Muscle layer of duodenum (tissue), 2 donors: ENCODE measurements at regions not wholly inside any gene's neighbourhood (a gene's known extent, or its start where the extent isn't known, plus 50 kb on each side); places are given as distances from the start of the nearest gene placed in this dataset.
"Not testable (repeated sequence)": the region's sequence is repeated elsewhere in the genome, so short reads cannot be mapped to it uniquely, and the experiment has no call there.

Source experiments
- H3K27ac ChIP-seq: one replicate; pipeline ENCODE4 v1.7.0; 2013; ENCODE audit warnings: mild to moderate bottlenecking, low read length
- H3K27me3 ChIP-seq: one replicate; pipeline ENCODE4 v1.7.0; 2013; ENCODE audit warnings: low read depth, mild to moderate bottlenecking, control low read depth, low read length
- H3K36me3 ChIP-seq, 2 donors: one replicate each; pipeline ENCODE4 v1.7.0; 2013; ENCODE audit warnings: low read length in 2 of 2, control low read depth in 1 of 2, mild to moderate bottlenecking in 1 of 2; ENCODE audit not compliant: insufficient read depth in 2 of 2, control insufficient read depth in 1 of 2
- H3K4me1 ChIP-seq, 2 donors: one replicate each; pipeline ENCODE4 v1.7.0; 2013; ENCODE audit warnings: low read length in 2 of 2, mild to moderate bottlenecking in 2 of 2, control low read depth in 1 of 2, moderate library complexity in 1 of 2; ENCODE audit not compliant: insufficient read depth in 2 of 2, control insufficient read depth in 1 of 2
- H3K4me3 ChIP-seq, 2 donors: one replicate each; pipeline ENCODE4 v1.7.0; 2013; ENCODE audit warnings: low read length in 2 of 2, low read depth in 1 of 2, mild to moderate bottlenecking in 1 of 2
- H3K9me3 ChIP-seq, 2 donors: one replicate each; pipeline ENCODE4 v1.7.0; 2013; ENCODE audit warnings: low read length in 2 of 2, control low read depth in 1 of 2, mild to moderate bottlenecking in 1 of 2; ENCODE audit not compliant: control insufficient read depth in 1 of 2
- donor health status: healthy.

DNA sequence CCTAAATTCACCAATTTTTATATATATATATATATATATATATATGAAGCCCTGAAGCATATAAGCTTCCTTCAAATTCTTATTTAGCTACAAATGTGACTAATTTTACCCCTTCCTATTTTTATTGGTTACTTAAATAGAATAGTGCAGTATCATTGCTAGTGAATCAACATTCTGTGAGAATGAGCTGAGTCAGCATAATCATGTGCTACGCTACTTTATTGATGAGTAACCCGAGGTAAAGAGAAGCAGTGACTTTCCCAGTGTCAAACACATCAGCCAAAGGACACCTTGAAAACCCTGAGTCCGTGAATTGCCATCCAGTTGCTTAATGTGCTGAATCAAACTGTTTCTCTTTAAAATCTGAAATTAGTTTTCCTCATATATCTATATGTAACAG lies 546.2 kb downstream of the DMRTA1 start:
- Histone ChIP-seq H3K4me3 (no peak overlapping the region), H3K4me1 (no peaks in the 10 kb centered on the region), H3K36me3 (no peaks in the 10 kb centered on the region), H3K9me3 (peaks cover 0 to 14% of the 10 kb centered on the region in 2 donors), H3K27me3 (no peaks in the 10 kb centered on the region), H3K27ac (no peak overlapping the region)

GRCh38 chr9:22997923-22998322 lies 551.3 kb downstream of the DMRTA1 start:
- H3K36me3 ChIP-seq: no peaks in the 10 kb centered on the region
- H3K27ac ChIP-seq: no peak overlapping the region
- no peaks in the 10 kb centered on the region for H3K27me3 ChIP-seq
- H3K4me1 ChIP-seq: no peaks in the 10 kb centered on the region
- H3K9me3 ChIP-seq: peaks cover 0 to 28% of the 10 kb centered on the region in 2 donors
- H3K4me3 ChIP-seq: no peak overlapping the region

DNA sequence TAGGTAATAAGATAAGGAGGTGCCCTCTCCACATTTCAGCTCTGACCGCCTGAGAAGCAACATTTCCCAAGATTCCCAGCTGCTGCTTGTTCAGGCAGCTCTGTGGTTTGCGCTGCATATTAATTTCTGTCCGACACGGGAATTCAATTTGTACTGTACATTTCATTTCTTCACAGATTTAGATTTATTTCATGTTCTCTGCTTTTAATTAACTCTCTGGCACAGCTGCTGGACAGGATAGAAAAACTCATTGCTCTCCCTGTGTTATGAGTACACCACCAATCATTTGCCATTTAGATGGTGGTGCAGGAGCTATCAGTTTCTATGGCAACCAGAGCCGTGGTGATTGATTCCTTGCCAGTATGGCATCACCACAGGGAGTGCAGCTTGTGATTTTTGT lies 558.5 kb downstream of the DMRTA1 start:
- no peak overlapping the region for H3K4me3 ChIP-seq
- no peaks in the 10 kb centered on the region for H3K4me1 ChIP-seq
- H3K36me3 ChIP-seq: no peaks in the 10 kb centered on the region
- no peak overlapping the region for H3K27ac ChIP-seq
- H3K27me3 ChIP-seq: no peaks in the 10 kb centered on the region
- no peaks in the 10 kb centered on the region for H3K9me3 ChIP-seq

DNA sequence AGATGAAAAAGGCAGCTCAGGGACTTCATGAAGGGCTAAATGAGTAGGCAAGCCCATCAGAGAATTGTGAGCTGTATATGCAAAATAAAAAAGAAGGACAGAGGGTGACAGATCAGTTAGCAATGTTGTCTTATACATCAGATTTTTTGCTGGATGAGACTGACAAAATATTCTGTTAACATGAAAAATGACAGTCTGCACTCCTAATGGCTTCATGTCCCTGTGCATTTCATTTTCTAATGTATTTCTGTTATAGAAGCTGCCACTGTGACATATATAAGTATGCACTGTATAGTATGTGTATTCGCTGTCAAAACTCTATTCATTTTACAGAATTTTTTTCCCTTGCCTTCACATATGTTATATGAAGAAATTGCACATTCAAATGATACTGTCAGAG lies 559.5 kb downstream of the DMRTA1 start:
- H3K9me3 ChIP-seq: no peaks in the 10 kb centered on the region
- no peak overlapping the region for H3K4me3 ChIP-seq
- H3K27me3 ChIP-seq: no peaks in the 10 kb centered on the region
- H3K36me3 ChIP-seq: no peaks in the 10 kb centered on the region
- H3K4me1 ChIP-seq: no peaks in the 10 kb centered on the region
- no peak overlapping the region for H3K27ac ChIP-seq

DNA sequence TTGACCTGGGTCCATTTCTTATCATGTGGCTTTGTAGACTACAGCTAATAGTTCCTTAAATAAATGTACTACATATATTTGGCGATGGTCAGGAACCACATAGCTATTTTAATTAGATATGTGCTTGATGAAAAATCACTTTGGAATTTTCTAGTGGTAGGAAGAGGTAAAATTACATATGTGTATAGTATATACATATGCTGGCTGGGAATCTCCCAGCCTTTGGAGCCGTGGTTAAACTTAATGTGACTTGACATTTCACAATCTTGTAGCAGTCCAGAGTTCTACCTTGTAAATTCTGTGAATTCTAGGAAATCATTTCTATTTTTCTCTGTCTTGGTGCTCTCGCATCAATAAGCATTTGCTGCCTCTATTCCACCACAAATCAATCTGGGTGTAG lies 565.0 kb downstream of the DMRTA1 start:
- H3K4me3 ChIP-seq: no peak overlapping the region
- H3K27ac ChIP-seq: no peak overlapping the region
- no peaks in the 10 kb centered on the region for H3K36me3 ChIP-seq
- no peaks in the 10 kb centered on the region for H3K27me3 ChIP-seq
- H3K9me3 ChIP-seq: no peaks in the 10 kb centered on the region
- H3K4me1 ChIP-seq: no peaks in the 10 kb centered on the region

GRCh38 chr9:23015557-23015956 lies 568.9 kb downstream of the DMRTA1 start:
- H3K27ac ChIP-seq: no peak overlapping the region

DNA sequence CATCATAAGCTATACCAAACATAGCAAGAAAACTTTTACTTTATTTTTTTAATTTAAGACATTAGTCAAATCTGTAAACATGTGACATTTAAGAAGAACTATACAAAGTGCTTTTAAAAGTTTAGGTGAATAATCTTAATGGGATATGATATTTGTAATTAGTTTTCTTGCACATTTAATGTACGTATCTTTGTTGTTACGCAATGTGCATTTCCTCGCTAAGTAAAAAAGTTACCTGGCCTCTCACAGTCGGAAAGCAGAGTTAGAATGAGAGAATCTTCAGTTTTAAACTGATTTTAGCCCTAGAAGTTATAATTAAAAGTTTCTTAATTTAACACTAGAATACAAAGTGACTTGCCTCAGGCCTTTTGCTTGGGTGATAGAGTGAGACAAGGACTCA lies 589.8 kb downstream of the DMRTA1 start:
- H3K36me3 ChIP-seq: no peaks in the 10 kb centered on the region
- H3K4me1 ChIP-seq: no peaks in the 10 kb centered on the region
- no peak overlapping the region for H3K27ac ChIP-seq
- H3K4me3 ChIP-seq: no peak overlapping the region
- H3K9me3 ChIP-seq: peaks cover 0 to 3% of the 10 kb centered on the region in 2 donors
- H3K27me3 ChIP-seq: no peaks in the 10 kb centered on the region

More at GRCh38 chr9:23015557-23015956, 568.9 kb downstream of the DMRTA1 start:
- Histone ChIP-seq H3K4me1 (no peaks in the 10 kb centered on the region), H3K36me3 (no peaks in the 10 kb centered on the region), H3K4me3 (no peak overlapping the region), H3K27me3 (no peaks in the 10 kb centered on the region), H3K9me3 (no peaks in the 10 kb centered on the region)

DNA sequence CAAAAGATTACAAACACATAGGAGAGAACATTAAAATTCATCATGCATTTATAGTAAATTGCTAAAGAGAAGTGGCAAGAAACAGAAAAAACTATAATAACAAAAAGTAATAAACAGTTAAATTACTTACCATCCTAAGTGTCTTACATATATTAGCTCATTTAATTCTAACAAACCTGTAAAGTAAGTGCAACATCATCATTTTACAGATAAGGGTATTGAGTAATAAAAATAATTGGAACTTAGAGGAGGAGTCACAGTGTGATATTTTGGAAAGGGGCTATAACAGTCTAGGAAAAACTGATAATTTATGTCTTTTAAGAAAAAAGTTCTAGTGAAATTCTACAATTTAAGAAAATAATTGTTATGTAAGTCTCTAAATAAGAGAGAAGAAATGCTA lies 592.8 kb downstream of the DMRTA1 start:
- H3K27ac ChIP-seq: no peak overlapping the region
- H3K4me3 ChIP-seq: no peak overlapping the region
- H3K9me3 ChIP-seq: no peaks in the 10 kb centered on the region
- H3K27me3 ChIP-seq: no peaks in the 10 kb centered on the region
- H3K4me1 ChIP-seq: no peaks in the 10 kb centered on the region
- H3K36me3 ChIP-seq: no peaks in the 10 kb centered on the region

DNA sequence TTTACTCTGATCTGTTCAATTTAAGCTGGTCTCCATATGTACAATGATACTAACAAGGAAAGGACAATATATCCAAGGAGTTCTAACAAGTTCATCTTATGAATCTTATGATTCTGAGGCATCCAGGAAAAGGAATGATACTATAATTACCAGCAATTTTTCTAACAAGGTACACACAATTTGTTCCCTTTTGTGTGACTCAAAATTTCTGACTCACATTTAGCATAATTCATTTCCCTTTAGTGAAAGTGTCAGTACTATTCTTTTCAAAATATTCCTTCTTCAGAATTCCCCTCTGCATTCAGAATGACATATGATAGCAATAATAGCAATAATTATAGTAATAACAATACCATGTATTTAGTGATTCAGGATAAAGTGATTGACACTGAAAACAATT lies 594.8 kb downstream of the DMRTA1 start:
- Histone ChIP-seq H3K4me1 (no peaks in the 10 kb centered on the region), H3K27ac (no peak overlapping the region), H3K9me3 (no peaks in the 10 kb centered on the region), H3K36me3 (no peaks in the 10 kb centered on the region), H3K4me3 (no peak overlapping the region), H3K27me3 (no peaks in the 10 kb centered on the region)

DNA sequence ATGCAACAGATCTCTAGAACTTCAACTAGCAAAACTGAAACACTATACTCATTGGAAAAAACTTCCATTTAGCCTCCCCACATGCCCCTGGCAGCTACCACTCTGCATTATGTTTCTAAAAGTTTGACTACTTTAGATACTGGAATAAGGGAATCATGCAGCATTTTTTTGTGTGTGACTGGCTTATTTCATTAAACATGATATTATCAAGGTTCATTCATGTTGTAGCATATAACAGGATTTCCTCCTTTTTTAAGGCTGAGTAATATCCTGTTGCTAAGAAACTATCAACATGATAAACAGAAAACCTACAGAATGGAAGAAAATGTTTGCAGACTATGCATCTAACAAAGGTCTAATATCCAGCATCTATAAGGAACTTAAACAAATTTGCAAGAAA lies 597.9 kb downstream of the DMRTA1 start:
- H3K4me1 ChIP-seq: no peaks in the 10 kb centered on the region

GRCh38 chr9:23046026-23046425 lies 599.4 kb downstream of the DMRTA1 start:
- H3K27me3 ChIP-seq, H3K4me3 ChIP-seq, H3K27ac ChIP-seq, H3K4me1 ChIP-seq, H3K36me3 ChIP-seq, H3K9me3 ChIP-seq: not testable (repeated sequence)

More for the DNA sequence above, 597.9 kb downstream of the DMRTA1 start:
- Histone ChIP-seq H3K36me3 (no peaks in the 10 kb centered on the region), H3K27me3 (no peaks in the 10 kb centered on the region), H3K9me3 (no peaks in the 10 kb centered on the region), H3K4me3 (no peak overlapping the region), H3K27ac (no peak overlapping the region)

GRCh38 chr9:23050548-23050947 lies 603.9 kb downstream of the DMRTA1 start:
- Histone ChIP-seq H3K4me3 (no peak overlapping the region), H3K4me1 (no peaks in the 10 kb centered on the region), H3K27me3 (no peaks in the 10 kb centered on the region), H3K9me3 (no peaks in the 10 kb centered on the region), H3K27ac (no peak overlapping the region), H3K36me3 (no peaks in the 10 kb centered on the region)
